ENCODE measurements at regions not wholly inside any gene's neighbourhood (a gene's known extent, or its start where the extent isn't known, plus 50 kb on each side); places are given as distances from the start of the nearest gene placed in this dataset.

- Histone ChIP-seq H3K27me3 (ENCODE audit: insufficient read depth, low read length) (peaks cover 10% of the 10 kb centered on the region; the same call in 1 of the 2 replicates), H3K4me2 (ENCODE audit: low read length) (no peak overlapping the region), H2AFZ (ENCODE audit: low read length) (no peak overlapping the region), H4K20me1 (ENCODE audit: insufficient read depth, low read length) (no peaks in the 10 kb centered on the region), H3K36me3 (ENCODE audit: insufficient read depth, low read length) (no peaks in the 10 kb centered on the region), H3K4me1 (ENCODE audit: insufficient read depth, low read length, severe bottlenecking) (no peaks in the 10 kb centered on the region), H3K79me2 (ENCODE audit: insufficient read depth, low read length) (no peaks in the 10 kb centered on the region), H3K9me2 (ENCODE audit: low read depth, low read length) (no peaks in the 10 kb centered on the region), H3F3A (ENCODE audit: insufficient read depth, low read length) (no peaks in the 10 kb centered on the region), H3K4me3 (ENCODE audit: low read depth, low read length, poor library complexity, severe bottlenecking) (no peak overlapping the region), H3K9ac (ENCODE audit: low read length) (no peak overlapping the region), H3K9me3 (ENCODE audit: low read length) (no peaks in the 10 kb centered on the region), H3K27ac (ENCODE audit: low read depth, low read length, poor library complexity, severe bottlenecking) (no peak overlapping the region)
- TF ChIP-seq CTCF (IDR thresholded peaks at IDR 0.05; ENCODE audit: low read length) = no peak
- TF ChIP-seq EZH2 (IDR thresholded peaks at IDR 0.05; ENCODE audit: borderline replicate concordance, low read length) = no peak
Measured at GRCh38 chr14:96639550-96639949, 137.4 kb downstream of the PAPOLA start.

GRCh38 chr14:96648506-96649326 lies 146.5 kb downstream of the PAPOLA start:
- no peaks in the 10 kb centered on the region for H4K20me1 ChIP-seq (ENCODE audit: insufficient read depth, low read length)
- no peaks in the 10 kb centered on the region for H3K27me3 ChIP-seq (ENCODE audit: insufficient read depth, low read length)
- no peak overlapping the region for H3K4me2 ChIP-seq (ENCODE audit: low read length)
- H3K27ac ChIP-seq (ENCODE audit: low read depth, low read length, poor library complexity, severe bottlenecking) = no peak overlapping the region
- H3K4me3 ChIP-seq (ENCODE audit: low read depth, low read length, poor library complexity, severe bottlenecking) = no peak overlapping the region
- H3K9ac ChIP-seq (ENCODE audit: low read length) = no peak overlapping the region
- H3K36me3 ChIP-seq (ENCODE audit: insufficient read depth, low read length) = no peaks in the 10 kb centered on the region
- H3K4me1 ChIP-seq (ENCODE audit: insufficient read depth, low read length, severe bottlenecking) = no peaks in the 10 kb centered on the region
- no peaks in the 10 kb centered on the region for H3K9me2 ChIP-seq (ENCODE audit: low read depth, low read length)
- H3K79me2 ChIP-seq (ENCODE audit: insufficient read depth, low read length) = no peaks in the 10 kb centered on the region
- no peak for TF ChIP-seq EZH2 (IDR thresholded peaks at IDR 0.05; ENCODE audit: borderline replicate concordance, low read length)
- H3F3A ChIP-seq (ENCODE audit: insufficient read depth, low read length) = no peaks in the 10 kb centered on the region
- H2AFZ ChIP-seq (ENCODE audit: low read length) = no peak overlapping the region
- no peaks in the 10 kb centered on the region for H3K9me3 ChIP-seq (ENCODE audit: low read length)

- Histone ChIP-seq H3K9me2 (ENCODE audit: low read depth, low read length) (no peaks in the 10 kb centered on the region), H3K27ac (ENCODE audit: low read depth, low read length, poor library complexity, severe bottlenecking) (no peak overlapping the region), H3K9ac (ENCODE audit: low read length) (no peak overlapping the region), H3K36me3 (ENCODE audit: insufficient read depth, low read length) (no peaks in the 10 kb centered on the region), H3K79me2 (ENCODE audit: insufficient read depth, low read length) (no peaks in the 10 kb centered on the region), H3K4me3 (ENCODE audit: low read depth, low read length, poor library complexity, severe bottlenecking) (no peak overlapping the region), H3F3A (ENCODE audit: insufficient read depth, low read length) (no peaks in the 10 kb centered on the region), H3K4me1 (ENCODE audit: insufficient read depth, low read length, severe bottlenecking) (no peaks in the 10 kb centered on the region), H3K27me3 (ENCODE audit: insufficient read depth, low read length) (no peaks in the 10 kb centered on the region), H3K4me2 (ENCODE audit: low read length) (no peak overlapping the region), H2AFZ (ENCODE audit: low read length) (no peak overlapping the region), H3K9me3 (ENCODE audit: low read length) (no peaks in the 10 kb centered on the region), H4K20me1 (ENCODE audit: insufficient read depth, low read length) (no peaks in the 10 kb centered on the region)
- no peak for TF ChIP-seq EZH2 (IDR thresholded peaks at IDR 0.05; ENCODE audit: borderline replicate concordance, low read length)
Measured at GRCh38 chr14:96649327-96649601, 147.1 kb downstream of the PAPOLA start.

- H3K4me3 ChIP-seq (ENCODE audit: low read depth, low read length, poor library complexity, severe bottlenecking) = no peak overlapping the region
- H3K36me3 ChIP-seq (ENCODE audit: insufficient read depth, low read length) = no peaks in the 10 kb centered on the region
- H3K9ac ChIP-seq (ENCODE audit: low read length) = no peak overlapping the region
- no peaks in the 10 kb centered on the region for H3F3A ChIP-seq (ENCODE audit: insufficient read depth, low read length)
- H3K4me1 ChIP-seq (ENCODE audit: insufficient read depth, low read length, severe bottlenecking) = no peaks in the 10 kb centered on the region
- H2AFZ ChIP-seq (ENCODE audit: low read length) = no peak overlapping the region
- no peaks in the 10 kb centered on the region for H3K9me3 ChIP-seq (ENCODE audit: low read length)
- no peaks in the 10 kb centered on the region for H3K9me2 ChIP-seq (ENCODE audit: low read depth, low read length)
- TF ChIP-seq CTCF (IDR thresholded peaks at IDR 0.05; ENCODE audit: low read length) = no peak
- TF ChIP-seq EZH2 (IDR thresholded peaks at IDR 0.05; ENCODE audit: borderline replicate concordance, low read length) = no peak
- no peak overlapping the region for H3K27ac ChIP-seq (ENCODE audit: low read depth, low read length, poor library complexity, severe bottlenecking)
- no peak overlapping the region for H3K4me2 ChIP-seq (ENCODE audit: low read length)
- no peaks in the 10 kb centered on the region for H4K20me1 ChIP-seq (ENCODE audit: insufficient read depth, low read length)
- H3K27me3 ChIP-seq (ENCODE audit: insufficient read depth, low read length) = no peaks in the 10 kb centered on the region
- H3K79me2 ChIP-seq (ENCODE audit: insufficient read depth, low read length) = no peaks in the 10 kb centered on the region
Measured at GRCh38 chr14:96653597-96653996, 143.6 kb upstream of the VRK1 start.
